ENCODE measurements at regions not wholly inside any gene's neighbourhood (a gene's known extent, or its start where the extent isn't known, plus 50 kb on each side); places are given as distances from the start of the nearest gene placed in this dataset.

- Mint-ChIP-seq H3K4me1 (no peaks in the 10 kb centered on the region), H3K9me3 (no peaks in the 10 kb centered on the region), H3K27ac (no peak overlapping the region), H3K27me3 (no peaks in the 10 kb centered on the region), H3K36me3 (ENCODE audit: low read depth) (no peaks in the 10 kb centered on the region), H3K4me3 (no peak overlapping the region)
- ATAC-seq (ENCODE audit: low read depth) (no peak), DNase-seq (no peak)
- no peak for TF ChIP-seq CTCF (IDR thresholded peaks at IDR 0.05)
- POLR2A ChIA-PET, result no interaction called here
- intact Hi-C loops (cut with micrococcal nuclease), result no loop called here
- CTCF ChIA-PET, result no interaction called here
Measured at GRCh38 chr6:84445068-84445467, 217.6 kb upstream of the CEP162 start.

- Mint-ChIP-seq H3K9me3 (no peaks in the 10 kb centered on the region), H3K4me3 (no peak overlapping the region), H3K4me1 (no peaks in the 10 kb centered on the region), H3K27ac (no peak overlapping the region), H3K36me3 (ENCODE audit: low read depth) (no peaks in the 10 kb centered on the region), H3K27me3 (no peaks in the 10 kb centered on the region)
- no peak for ATAC-seq (ENCODE audit: low read depth)
- TF ChIP-seq CTCF (IDR thresholded peaks at IDR 0.05), result no peak
- intact Hi-C loops (cut with micrococcal nuclease), result no loop called here
- no peak for DNase-seq
- POLR2A ChIA-PET, result no interaction called here
- CTCF ChIA-PET, result no interaction called here
Measured at GRCh38 chr6:84442208-84442607, 214.8 kb upstream of the CEP162 start.

- intact Hi-C loops (cut with micrococcal nuclease), result no loop called here
- POLR2A ChIA-PET, result no interaction called here
- H3K27ac Mint-ChIP-seq, result no peak overlapping the region
- H3K9me3 Mint-ChIP-seq, result no peaks in the 10 kb centered on the region
- no peak for ATAC-seq (ENCODE audit: low read depth)
- H3K4me3 Mint-ChIP-seq, result no peak overlapping the region
- CTCF ChIA-PET, result no interaction called here
- no peaks in the 10 kb centered on the region for H3K27me3 Mint-ChIP-seq
- H3K4me1 Mint-ChIP-seq, result no peaks in the 10 kb centered on the region
- TF ChIP-seq CTCF (IDR thresholded peaks at IDR 0.05), result no peak
- no peaks in the 10 kb centered on the region for H3K36me3 Mint-ChIP-seq (ENCODE audit: low read depth)
- DNase-seq, result no peak
Measured at GRCh38 chr6:84441456-84441855, 214.0 kb upstream of the CEP162 start.

- ChIA-PET POLR2A (no interaction called here), CTCF (no interaction called here)
- Mint-ChIP-seq H3K9me3 (peaks cover 4% of the 10 kb centered on the region), H3K27me3 (no peaks in the 10 kb centered on the region), H3K36me3 (ENCODE audit: low read depth) (no peaks in the 10 kb centered on the region), H3K4me3 (no peak overlapping the region), H3K27ac (no peak overlapping the region), H3K4me1 (no peaks in the 10 kb centered on the region)
- DNase-seq (no peak), ATAC-seq (ENCODE audit: low read depth) (no peak)
- intact Hi-C loops (cut with micrococcal nuclease), result no loop called here
- TF ChIP-seq CTCF (IDR thresholded peaks at IDR 0.05), result no peak
Measured at GRCh38 chr6:84434550-84434949, 207.1 kb upstream of the CEP162 start.

GRCh38 chr6:84432619-84433018 lies 205.2 kb upstream of the CEP162 start:
- H3K27ac Mint-ChIP-seq, result no peak overlapping the region
- H3K27me3 Mint-ChIP-seq, result no peaks in the 10 kb centered on the region
- no peaks in the 10 kb centered on the region for H3K36me3 Mint-ChIP-seq (ENCODE audit: low read depth)
- ChIA-PET CTCF (no interaction called here), POLR2A (no interaction called here)
- DNase-seq (no peak), ATAC-seq (ENCODE audit: low read depth) (no peak)
- H3K4me1 Mint-ChIP-seq, result no peaks in the 10 kb centered on the region
- peaks cover 4% of the 10 kb centered on the region for H3K9me3 Mint-ChIP-seq
- no peak overlapping the region for H3K4me3 Mint-ChIP-seq
- TF ChIP-seq CTCF (IDR thresholded peaks at IDR 0.05), result no peak
- intact Hi-C loops (cut with micrococcal nuclease), result no loop called here
